ENCODE measurements at regions not wholly inside any gene's neighbourhood (a gene's known extent, or its start where the extent isn't known, plus 50 kb on each side); places are given as distances from the start of the nearest gene placed in this dataset.

DNA sequence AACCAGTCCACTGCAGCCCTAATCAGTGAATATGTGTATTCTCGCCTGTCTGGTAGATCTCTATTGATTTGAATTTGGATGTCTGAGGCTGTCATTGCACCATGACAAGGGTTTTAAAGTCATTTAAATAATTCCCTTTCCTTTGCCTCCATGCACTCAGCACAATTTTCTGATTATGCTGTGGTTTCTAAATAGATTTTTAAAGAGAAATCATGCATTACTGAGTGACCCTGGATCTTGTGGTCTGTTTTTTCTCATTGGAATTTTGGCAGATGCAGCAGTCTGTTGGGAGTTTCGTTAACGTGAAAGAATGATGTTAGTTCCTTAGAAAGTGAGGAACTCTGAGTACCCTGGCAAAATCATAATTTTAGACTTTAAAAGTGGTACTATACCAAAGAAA is 396.0 kb downstream of the LRRC70 start:
- no peak for DNase-seq (ENCODE audit: low spot score)

DNA sequence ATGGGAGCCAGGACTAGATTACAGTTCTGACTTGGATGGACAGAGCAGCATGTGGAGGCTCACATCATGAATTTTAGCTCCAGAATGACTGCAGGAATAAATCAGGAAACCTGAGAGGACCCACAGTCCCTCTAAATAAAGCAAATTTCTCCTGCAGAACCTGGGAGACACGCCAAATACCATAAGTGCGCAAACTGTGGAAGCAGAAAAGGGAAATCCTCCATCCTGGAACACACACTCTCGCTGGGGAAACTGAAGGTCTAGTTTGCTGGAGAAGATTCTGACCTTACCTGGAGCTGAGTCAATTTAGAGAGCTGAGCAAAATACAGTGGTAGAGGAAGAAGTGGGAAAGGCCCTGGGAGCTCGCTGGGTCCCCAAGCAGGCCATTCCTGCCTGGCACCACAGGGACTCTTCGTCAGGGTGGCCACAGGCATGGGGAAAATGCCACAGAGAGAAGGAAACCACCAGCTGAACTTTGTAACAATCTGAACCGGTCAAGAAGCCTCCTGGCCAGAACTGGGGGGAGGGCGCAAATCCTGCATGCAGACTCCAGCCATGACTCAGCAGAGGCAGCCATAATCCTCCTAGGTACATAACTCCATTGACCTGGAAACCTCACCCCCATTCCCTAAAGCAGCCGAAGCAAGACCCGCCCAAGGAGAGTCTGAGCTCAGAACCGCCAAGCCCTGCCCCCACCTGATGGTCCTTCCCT is 390.9 kb downstream of the LRRC70 start:
- DNase-seq (ENCODE audit: low spot score), result no peak

DNA sequence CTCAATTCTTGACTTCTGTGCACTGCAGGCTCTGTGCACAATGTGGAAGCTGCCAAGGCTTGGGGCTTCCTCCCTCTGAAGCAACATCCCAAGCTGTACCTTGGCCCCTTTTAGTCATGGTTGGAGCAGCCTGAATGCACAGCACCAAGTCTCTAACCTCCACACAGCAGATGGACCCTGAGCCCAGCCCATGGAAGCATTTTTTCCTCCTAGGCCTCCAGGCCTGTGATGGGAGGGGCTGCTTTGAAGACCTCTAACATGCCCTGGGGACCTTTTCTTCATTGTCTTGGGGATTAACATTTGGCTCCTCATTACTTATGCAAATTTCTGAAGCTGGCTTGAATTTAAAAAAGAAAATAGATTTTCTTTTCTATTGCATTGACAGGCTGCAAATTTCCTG is 385.8 kb downstream of the LRRC70 start:
- DNase-seq (ENCODE audit: low spot score), result no peak

DNA sequence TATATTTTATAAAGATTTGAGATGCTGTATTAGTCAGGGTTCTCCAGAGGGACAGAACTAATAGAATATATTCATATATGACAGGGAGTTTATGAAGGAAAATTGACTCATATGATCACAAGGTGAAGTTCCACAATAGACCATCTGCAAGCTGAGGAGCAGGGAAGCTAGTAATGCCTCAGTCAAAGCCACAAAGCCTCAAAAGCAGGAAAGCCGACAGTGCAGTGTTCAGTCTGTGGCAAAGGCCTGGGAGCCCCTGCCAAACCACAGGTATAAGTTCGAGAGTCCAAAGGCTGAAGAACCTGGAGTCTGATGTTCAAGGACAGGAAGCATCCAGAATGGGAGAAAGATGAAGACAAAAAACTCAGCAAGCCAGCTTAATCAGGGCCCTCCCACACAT is 382.2 kb downstream of the LRRC70 start:
- DNase-seq (ENCODE audit: low spot score), result no peak

DNA sequence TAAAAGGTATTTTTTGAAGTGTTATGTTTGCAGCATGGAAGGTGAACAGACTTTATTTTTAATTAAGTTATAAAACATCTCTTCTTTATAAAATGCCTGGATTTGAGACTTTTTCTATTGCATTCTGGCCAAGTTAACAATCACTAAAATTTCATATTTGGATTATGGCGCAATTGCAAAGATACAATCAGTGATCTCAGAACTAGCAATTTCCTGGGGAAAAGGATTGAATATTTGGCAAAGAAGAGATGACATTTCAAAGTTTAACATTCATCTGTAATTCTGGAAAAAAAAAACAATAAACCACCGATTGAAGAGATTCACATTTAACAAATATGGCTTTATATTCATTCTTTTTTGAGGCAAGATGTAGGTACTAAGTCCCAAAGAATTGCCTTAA is 378.0 kb downstream of the LRRC70 start:
- DNase-seq (ENCODE audit: low spot score), result no peak

DNA sequence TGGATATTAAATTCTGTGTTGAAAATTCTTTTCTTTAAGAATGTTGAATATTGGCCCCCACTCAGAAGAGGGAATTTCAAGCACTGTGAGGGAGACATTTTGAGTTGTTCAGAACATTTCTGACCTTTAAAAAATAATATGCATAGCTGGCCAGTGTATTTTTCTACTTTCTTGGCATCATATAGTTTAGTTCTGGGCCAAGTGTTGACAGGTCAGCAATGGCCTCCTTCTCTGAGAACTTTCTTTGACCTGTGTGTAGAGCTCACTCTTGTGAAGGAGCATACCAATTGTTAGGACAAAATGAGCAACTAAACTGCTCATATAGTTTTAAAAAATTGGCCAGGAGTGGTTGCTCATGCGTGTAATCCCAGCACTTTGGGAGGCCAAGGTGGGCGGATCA is 376.0 kb downstream of the LRRC70 start:
- no peak for DNase-seq (ENCODE audit: low spot score)

DNA sequence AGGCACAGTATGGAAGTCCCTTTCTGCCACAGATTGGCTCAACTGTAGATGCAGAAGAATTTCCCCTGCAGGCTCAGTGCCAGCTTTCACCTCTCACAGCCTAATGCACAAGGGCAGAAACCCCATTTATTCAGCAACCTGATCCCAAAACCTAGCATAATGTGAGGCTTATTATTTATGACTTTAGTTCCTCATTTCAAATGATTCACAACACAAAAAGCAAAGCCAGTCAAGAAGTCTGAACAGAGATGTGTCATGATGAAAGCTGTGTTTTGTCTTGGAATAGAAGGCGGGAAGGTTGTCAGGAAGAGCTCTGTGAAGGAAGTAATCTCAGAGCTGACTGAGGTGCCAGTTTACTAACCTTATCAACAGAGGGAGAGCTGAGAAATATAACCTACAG is 369.7 kb downstream of the LRRC70 start:
- DNase-seq (ENCODE audit: low spot score), result no peak

DNA sequence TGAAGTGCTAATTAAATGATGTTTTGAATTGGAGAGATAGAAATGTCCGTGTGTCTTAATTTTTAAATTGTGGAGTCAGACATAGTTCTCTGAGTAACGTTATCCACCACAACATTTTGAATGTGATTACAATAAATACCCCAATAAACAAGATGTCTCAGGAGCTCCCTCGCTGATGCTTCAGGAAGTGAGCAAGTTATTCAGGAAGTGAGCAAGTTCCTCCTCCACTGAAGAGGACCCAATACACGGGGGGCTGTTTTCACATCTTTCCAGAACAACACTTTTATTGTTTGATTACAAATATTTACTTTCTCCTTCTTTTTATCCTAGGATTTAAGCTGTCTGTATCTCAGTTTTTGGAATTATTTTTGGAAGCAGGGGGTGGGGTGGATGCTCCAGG is 363.8 kb downstream of the LRRC70 start:
- DNase-seq (ENCODE audit: low spot score), result no peak

DNA sequence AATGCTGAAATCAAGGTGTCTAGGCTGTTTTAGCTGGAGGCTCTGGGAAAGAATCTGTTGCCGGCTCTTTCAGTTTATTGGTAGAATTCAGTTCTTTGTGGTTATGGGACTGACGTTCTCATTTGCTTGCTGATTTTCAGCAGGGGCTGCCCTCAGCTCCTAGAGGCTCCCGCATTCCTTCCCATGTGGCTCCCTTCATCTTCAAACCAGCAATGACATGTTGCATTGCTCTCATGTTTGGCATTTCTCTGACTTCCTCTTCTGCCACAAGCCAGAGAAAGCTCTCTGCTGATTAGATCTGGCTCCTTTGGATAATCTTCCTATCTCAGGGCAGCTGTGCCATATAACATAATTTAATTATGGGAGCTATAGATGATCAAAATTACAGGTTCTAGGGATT is 360.3 kb downstream of the LRRC70 start:
- DNase-seq (ENCODE audit: low spot score), result no peak

DNA sequence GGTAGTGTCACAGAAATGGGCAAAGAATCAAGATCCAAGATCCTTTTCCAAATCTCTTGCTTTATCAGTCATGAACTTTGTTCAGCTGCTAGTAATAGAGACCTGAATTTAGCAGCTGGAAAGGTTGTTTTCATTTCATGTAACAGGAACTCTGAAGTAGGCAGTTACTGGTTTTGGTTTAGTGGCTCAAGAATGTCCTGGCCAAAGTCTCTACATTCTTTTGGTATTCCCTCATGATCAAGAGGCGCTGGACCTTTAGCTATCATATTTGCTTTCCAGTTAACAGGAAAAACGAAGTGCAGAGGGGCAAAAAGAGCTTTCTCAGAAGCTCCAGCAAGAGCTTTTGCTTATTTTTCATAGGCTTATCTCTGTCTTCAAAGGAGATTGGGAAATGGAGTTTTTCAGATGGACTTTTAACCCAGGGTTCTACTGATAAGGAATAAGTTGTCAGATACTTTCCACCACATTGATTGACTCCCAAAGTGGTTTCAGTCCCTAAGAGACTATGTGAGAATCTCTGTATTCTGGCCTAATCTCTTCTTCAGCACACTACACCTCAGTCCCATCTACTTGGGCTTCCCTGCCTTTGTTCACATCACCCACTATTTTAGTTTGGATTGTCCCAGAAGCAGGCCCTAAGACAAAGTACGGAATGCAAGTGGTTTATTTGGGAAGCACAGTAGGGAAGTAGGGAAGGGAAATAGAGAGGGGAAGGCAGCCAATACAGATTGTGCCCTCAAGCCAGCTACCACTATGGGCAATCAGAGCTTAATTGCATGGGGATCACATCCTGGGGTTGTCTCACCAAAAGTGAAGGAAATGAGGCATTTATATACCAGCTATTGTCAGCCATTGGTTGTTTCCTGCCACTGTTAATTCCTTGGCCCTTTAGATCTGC is 359.3 kb downstream of the LRRC70 start:
- DNase-seq (ENCODE audit: low spot score), result no peak

DNA sequence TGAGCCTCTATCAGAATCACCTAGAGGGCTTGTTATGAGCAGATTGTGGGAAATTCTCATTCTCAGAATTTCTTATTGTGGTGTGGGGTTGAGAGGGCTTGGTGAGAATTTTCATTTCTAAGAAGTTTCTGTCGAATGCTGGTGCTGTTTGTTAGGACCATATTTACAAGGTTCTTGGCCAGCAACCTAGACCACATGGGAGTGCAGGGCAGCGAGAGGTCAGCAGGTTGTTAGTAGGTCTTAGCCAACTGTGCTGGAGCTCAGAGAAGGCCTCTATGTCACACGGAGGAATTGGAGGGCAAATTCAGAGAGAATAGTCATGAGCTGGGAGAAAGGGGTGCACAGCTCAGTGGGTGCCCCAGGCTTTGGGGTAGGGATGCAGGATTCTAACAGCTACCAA is 357.0 kb downstream of the LRRC70 start:
- DNase-seq (ENCODE audit: low spot score), result no peak

DNA sequence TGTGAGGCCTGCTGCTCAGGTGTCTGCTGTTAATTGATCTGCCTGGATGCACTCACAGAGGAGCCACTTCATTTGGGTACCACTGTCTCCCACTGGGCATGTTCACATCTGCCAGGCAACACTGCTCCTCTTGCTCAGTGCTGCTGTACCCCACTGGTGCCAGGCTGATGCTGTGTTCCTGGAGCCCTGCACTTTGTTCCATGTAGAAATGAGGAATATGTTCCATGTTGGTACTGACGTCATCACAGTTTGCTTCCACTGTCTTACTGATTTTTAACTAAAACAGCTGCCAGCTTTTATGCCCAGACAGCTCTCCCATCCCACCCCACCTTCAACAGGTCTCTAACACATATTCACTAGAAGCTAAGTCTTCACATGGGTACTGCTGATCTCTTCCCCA is 355.7 kb downstream of the LRRC70 start:
- DNase-seq (ENCODE audit: low spot score), result no peak

DNA sequence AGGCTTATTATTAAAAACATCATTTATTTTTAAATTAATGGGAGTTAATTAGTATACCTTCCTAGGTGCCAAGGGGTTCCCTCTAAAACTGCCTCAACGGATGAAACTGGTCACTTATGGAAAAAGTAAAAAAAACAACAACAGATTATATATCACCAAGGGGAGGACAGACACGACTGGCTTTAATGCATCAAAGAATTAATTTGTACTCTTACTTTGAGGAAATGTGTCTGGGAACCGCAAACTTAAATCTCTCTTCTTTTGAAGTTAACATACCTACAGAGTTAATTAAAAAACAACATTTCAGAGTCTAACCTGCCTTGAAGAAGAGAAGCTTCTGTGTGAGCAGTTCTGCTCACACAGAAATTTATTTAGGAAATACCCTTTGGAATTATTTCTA is 354.6 kb downstream of the LRRC70 start:
- DNase-seq (ENCODE audit: low spot score), result no peak

DNA sequence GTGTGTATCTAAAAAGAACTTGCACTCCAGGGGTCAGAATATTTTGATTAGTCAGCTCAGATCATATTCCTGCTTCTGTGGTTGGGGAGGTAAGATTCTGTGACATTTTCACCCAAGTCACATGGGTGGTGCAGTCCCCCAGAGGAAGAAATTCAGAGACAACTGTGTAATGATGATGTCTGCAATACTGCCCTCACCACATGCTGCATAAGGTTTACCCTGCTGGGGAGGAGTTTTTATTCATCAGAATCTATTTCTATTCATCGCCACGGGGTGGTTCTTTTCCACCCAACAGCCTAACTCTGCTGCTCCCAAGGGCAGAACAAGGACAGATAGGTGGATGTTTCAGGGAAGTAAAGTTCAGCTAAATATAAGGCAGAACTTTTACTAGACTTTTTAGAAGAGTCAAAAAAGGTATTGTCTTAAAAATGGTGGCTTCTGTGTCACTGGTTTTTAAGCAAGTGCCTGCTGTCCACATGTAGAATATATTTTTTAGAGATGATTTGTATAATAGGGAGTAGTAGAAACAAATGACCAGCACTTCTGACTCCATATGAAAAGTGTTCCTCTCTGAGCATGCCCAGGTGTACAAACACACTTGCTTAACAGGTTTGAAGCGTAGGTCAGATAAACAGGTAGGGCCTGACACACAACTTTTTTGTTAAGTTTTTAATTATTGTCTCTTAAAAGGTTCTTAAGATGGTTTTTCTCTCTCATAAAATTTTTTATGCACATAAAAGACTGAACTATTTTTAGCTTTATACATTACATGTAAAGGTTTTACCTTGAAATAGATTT is 352.7 kb downstream of the LRRC70 start:
- DNase-seq (ENCODE audit: low spot score), result no peak

DNA sequence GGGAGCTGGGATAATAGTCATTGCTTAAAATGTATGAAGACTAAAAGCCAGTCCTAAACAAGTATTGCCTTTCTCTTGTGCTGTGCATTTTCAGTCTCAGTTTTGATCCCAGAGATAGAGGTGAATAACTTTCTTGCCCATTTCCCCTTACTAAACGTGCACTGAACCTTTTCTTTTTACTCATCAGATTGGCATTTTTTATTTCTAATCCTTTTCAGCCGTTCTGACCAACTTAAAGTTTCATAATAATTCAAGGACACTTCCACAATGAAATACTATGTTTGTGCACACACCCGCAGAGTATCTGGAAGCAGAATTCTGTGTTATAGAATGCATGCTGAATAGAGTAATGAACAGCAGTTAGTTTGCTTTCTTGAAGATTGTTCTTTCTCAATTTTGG is 343.6 kb downstream of the LRRC70 start:
- DNase-seq (ENCODE audit: low spot score), result no peak

DNA sequence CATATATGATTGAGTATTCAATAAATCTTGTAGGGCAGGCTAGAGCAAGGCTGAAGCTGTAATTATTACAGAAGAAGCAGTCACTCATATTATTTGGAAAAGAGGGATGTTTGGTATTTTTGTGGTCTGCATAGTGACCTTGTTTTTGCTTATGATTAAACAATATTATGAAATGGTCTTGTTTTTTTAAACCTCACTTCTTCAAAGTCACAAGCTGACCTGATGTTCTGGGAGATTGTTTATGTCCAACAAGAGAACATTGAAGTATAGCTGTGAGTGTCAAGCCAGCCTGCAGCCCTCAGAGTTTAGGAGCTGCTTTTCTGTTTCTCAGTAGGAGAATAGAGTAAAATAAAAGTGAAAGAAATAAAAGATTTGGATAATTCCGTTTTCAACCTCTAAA is 342.2 kb downstream of the LRRC70 start:
- no peak for DNase-seq (ENCODE audit: low spot score)

DNA sequence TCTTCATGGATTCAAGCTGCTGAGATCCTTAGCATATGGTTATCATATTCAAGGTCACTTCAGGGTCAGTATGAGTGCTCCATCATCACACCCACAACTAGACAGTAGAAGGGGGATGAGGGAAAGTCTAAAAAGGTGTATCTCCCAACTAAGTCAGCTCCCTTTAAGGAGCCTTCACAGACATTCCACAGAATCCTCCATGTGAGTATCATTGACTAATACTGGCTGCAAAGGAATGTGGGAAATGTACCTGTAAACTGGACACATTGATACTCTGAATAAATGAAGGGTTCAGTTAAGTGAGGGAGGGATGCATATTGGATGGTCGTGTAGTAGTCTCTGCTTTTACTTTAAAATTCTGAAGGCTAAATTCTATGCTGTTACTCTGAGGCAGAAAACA is 330.7 kb downstream of the LRRC70 start:
- no peak for DNase-seq (ENCODE audit: low spot score)

DNA sequence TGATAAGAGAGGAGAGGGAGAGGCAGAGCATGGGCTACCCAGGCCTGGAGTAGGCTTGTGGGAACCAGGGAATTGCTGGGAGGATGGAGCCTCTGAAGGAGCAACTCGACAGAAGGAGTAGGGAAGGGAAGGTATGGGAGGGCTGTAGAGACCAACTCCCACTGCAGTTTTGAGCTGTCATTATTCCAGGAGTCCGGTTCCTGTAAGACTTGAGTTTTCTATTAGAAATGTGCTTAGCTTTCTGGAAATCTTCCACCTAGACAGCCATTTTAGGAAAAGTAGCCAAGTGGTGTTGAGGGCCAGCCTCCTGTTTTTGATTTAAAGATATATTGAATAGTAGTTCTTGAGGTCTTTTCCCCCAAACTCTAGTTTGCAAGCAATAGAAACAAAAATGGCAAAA is 323.5 kb downstream of the LRRC70 start:
- no peak for DNase-seq (ENCODE audit: low spot score)

DNA sequence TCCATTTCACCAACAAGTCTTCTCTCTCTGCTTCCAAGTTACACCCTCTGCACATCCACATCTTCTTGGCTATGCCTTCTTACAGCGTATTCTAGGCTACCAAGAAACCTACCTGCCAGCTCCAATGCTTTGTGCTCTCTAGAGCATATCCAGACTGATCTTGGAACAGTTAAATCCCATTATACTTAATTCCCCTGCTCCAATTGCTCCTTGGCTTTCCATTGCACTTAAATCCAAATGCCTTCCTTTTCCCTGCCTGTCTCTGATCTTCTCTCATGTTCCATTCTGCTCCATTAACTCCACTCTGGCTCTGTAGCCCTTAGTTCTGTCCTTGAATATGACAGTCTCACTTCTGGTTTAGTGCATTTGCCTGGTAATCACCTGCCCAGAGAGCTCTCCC is 322.4 kb downstream of the LRRC70 start:
- DNase-seq (ENCODE audit: low spot score), result no peak

DNA sequence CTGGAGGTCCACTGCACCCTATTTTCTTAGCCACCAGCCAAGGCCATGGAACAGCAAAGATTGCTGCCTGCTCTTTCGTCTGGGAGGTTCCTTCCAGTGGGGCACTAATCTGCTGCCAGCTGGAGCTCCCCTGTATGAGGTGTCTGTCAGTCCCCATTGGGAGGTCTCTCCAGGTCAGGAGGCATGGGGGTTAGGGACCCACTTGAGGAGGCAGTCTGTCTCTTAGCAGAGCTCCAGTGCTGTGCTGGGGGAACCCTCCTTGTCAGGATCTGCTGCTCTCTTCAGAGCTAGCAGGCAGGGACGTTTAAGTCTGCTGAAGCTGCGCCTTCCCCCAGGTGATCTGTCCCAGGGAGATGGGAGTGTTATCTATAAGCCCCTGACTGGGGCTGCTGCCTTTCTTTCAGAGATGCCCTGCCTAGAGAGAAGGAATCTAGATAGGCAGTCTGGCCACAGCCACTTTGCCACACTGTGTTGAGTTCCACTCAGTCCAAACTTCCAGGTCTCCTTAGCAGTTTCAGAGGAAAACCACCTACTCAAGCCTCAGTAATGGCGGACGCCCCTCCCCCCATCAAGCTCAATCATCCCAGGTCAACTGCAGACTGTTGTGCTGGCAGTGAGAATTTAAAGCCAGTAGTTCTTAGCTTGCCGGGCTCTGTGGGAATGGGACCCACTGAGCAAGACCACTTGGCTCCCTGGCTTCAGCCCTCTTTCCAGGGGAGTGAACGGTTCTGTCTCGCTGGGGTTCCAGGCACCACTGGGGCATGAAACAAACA is 317.7 kb downstream of the LRRC70 start:
- DNase-seq (ENCODE audit: low spot score), result no peak

DNA sequence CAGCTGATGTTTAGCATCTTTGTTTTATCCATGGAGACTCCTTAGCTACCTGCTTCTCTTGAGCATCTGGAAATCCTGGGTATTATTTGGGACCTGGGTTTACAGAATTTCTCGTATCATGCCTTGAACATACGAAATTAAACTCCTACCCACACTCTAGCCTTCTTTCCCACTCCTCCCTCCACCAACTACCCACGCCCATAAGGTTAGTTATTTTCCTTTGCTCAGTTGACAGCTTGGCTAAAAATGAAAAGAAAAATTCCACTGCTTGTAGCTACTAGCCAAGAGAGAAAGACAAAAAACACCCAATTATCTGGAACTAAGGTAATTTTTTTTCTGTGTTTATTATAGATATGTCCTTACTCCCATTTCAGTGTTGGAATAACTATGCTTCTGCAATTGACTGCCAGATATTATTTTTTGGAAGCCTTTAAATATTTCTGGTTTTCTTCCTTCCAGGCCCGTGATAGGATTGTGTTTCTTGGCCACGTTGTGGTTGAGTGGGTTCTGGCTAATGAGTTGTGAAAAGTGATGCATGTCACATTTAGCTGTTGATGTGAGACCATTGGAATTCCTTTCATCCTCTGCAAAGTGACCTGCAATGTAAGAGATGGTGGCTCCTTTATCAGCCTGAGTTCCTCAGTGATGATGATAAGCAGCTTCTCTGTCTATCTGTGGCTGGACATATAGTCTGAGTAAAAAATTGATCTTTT is 308.1 kb downstream of the LRRC70 start:
- no peak for DNase-seq (ENCODE audit: low spot score)

Data from NAMALWA (cell line).